ENCODE measurements at regions not wholly inside any gene's neighbourhood (a gene's known extent, or its start where the extent isn't known, plus 50 kb on each side); places are given as distances from the start of the nearest gene placed in this dataset.

DNA sequence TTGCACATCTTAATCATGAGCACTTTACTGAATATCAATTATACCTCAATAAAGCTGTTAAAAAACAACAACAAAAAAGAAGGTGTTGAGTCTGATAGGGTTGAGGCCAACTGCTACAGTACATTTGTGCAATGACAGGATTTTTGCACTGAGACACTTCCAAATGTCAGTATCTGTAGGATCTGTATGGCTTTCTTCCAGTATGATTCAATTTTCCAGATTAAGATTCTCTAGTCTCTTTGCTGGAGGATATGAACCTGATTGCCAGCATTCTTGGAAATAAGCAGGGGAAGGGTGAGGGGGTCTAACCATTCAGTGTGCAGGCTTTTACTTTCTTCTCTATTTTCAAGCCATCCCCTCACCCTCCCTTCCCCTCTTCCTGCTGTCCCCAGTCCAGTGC, 85.1 kb downstream of the SEMA4F start:
- ChIA-PET CTCF (no interaction called here), POLR2A (no interaction called here)
- TF ChIP-seq, protein P1, sequence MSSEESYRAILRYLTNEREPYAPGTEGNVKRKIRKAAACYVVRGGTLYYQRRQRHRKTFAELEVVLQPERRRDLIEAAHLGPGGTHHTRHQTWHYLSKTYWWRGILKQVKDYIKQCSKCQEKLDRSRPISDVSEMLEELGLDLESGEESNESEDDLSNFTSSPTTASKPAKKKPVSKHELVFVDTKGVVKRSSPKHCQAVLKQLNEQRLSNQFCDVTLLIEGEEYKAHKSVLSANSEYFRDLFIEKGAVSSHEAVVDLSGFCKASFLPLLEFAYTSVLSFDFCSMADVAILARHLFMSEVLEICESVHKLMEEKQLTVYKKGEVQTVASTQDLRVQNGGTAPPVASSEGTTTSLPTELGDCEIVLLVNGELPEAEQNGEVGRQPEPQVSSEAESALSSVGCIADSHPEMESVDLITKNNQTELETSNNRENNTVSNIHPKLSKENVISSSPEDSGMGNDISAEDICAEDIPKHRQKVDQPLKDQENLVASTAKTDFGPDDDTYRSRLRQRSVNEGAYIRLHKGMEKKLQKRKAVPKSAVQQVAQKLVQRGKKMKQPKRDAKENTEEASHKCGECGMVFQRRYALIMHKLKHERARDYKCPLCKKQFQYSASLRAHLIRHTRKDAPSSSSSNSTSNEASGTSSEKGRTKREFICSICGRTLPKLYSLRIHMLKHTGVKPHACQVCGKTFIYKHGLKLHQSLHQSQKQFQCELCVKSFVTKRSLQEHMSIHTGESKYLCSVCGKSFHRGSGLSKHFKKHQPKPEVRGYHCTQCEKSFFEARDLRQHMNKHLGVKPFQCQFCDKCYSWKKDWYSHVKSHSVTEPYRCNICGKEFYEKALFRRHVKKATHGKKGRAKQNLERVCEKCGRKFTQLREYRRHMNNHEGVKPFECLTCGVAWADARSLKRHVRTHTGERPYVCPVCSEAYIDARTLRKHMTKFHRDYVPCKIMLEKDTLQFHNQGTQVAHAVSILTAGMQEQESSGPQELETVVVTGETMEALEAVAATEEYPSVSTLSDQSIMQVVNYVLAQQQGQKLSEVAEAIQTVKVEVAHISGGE (tag by site-specific recombination; conservative IDR thresholded peaks at IDR 0.05; ENCODE audit: low read depth): no peak
- TF ChIP-seq, protein P2, sequence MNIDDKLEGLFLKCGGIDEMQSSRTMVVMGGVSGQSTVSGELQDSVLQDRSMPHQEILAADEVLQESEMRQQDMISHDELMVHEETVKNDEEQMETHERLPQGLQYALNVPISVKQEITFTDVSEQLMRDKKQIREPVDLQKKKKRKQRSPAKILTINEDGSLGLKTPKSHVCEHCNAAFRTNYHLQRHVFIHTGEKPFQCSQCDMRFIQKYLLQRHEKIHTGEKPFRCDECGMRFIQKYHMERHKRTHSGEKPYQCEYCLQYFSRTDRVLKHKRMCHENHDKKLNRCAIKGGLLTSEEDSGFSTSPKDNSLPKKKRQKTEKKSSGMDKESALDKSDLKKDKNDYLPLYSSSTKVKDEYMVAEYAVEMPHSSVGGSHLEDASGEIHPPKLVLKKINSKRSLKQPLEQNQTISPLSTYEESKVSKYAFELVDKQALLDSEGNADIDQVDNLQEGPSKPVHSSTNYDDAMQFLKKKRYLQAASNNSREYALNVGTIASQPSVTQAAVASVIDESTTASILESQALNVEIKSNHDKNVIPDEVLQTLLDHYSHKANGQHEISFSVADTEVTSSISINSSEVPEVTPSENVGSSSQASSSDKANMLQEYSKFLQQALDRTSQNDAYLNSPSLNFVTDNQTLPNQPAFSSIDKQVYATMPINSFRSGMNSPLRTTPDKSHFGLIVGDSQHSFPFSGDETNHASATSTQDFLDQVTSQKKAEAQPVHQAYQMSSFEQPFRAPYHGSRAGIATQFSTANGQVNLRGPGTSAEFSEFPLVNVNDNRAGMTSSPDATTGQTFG (tag by site-specific recombination; IDR thresholded peaks at IDR 0.05; ENCODE audit: borderline replicate concordance): no peak
- no peak for TF ChIP-seq ZNF274 (IDR thresholded peaks at IDR 0.05; ENCODE audit: low read length)
- no peak for TF ChIP-seq ZNF274 (tag by site-specific recombination; IDR thresholded peaks at IDR 0.05; ENCODE audit: borderline replicate concordance)
- TF ChIP-seq ZNF48 (tag by site-specific recombination; IDR thresholded peaks at IDR 0.05): no peak
- no peak for TF ChIP-seq ZNF211 (tag by site-specific recombination; IDR thresholded peaks at IDR 0.05; ENCODE audit: low read depth)
- TF ChIP-seq, protein P3, sequence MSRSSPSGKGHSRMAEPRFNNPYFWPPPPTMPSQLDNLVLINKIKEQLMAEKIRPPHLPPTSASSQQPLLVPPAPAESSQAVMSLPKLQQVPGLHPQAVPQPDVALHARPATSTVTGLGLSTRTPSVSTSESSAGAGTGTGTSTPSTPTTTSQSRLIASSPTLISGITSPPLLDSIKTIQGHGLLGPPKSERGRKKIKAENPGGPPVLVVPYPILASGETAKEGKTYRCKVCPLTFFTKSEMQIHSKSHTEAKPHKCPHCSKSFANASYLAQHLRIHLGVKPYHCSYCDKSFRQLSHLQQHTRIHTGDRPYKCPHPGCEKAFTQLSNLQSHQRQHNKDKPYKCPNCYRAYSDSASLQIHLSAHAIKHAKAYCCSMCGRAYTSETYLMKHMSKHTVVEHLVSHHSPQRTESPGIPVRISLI (tag by site-specific recombination; IDR thresholded peaks at IDR 0.05): no peak
- no peak for TF ChIP-seq BCL11A (tag by site-specific recombination; IDR thresholded peaks at IDR 0.05; ENCODE audit: low read depth)
- no peak for TF ChIP-seq ZNF214 (tag by site-specific recombination; IDR thresholded peaks at IDR 0.05; ENCODE audit: borderline replicate concordance)
- no peak for TF ChIP-seq TRIM28 (IDR thresholded peaks at IDR 0.05; ENCODE audit: borderline replicate concordance, low read length)
- TF ChIP-seq, protein P4, sequence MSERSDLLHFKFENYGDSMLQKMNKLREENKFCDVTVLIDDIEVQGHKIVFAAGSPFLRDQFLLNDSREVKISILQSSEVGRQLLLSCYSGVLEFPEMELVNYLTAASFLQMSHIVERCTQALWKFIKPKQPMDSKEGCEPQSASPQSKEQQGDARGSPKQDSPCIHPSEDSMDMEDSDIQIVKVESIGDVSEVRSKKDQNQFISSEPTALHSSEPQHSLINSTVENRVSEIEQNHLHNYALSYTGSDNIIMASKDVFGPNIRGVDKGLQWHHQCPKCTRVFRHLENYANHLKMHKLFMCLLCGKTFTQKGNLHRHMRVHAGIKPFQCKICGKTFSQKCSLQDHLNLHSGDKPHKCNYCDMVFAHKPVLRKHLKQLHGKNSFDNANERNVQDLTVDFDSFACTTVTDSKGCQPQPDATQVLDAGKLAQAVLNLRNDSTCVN (tag by site-specific recombination; optimal IDR thresholded peaks at IDR 0.05): no peak
- TF ChIP-seq, protein P5, sequence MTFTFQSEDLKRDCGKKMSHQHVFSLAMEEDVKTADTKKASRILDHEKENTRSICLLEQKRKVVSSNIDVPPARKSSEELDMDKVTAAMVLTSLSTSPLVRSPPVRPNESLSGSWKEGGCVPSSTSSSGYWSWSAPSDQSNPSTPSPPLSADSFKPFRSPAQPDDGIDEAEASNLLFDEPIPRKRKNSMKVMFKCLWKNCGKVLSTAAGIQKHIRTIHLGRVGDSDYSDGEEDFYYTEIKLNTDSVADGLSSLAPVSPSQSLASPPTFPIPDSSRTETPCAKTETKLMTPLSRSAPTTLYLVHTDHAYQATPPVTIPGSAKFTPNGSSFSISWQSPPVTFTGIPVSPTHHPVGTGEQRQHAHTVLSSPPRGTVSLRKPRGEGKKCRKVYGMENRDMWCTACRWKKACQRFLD (tag by site-specific recombination; IDR thresholded peaks at IDR 0.05): no peak
- no peak for TF ChIP-seq TCF7L2 (IDR thresholded peaks at IDR 0.05; ENCODE audit: borderline replicate concordance, low read depth, low read length)
- TF ChIP-seq ZNF354C (tag by site-specific recombination; IDR thresholded peaks at IDR 0.05; ENCODE audit: borderline replicate concordance, low read depth): no peak
- TF ChIP-seq EGR2 (tag by site-specific recombination; IDR thresholded peaks at IDR 0.05; ENCODE audit: low read depth): no peak
- no peak for TF ChIP-seq ZNF549 (tag by site-specific recombination; IDR thresholded peaks at IDR 0.05)
- TF ChIP-seq ZNF37A (tag by site-specific recombination; IDR thresholded peaks at IDR 0.05): no peak
- no peak for TF ChIP-seq ZNF571 (tag by site-specific recombination; IDR thresholded peaks at IDR 0.05)
- TF ChIP-seq ZNF221 (tag by site-specific recombination; IDR thresholded peaks at IDR 0.05; ENCODE audit: borderline replicate concordance): no peak
- TF ChIP-seq, protein P6, sequence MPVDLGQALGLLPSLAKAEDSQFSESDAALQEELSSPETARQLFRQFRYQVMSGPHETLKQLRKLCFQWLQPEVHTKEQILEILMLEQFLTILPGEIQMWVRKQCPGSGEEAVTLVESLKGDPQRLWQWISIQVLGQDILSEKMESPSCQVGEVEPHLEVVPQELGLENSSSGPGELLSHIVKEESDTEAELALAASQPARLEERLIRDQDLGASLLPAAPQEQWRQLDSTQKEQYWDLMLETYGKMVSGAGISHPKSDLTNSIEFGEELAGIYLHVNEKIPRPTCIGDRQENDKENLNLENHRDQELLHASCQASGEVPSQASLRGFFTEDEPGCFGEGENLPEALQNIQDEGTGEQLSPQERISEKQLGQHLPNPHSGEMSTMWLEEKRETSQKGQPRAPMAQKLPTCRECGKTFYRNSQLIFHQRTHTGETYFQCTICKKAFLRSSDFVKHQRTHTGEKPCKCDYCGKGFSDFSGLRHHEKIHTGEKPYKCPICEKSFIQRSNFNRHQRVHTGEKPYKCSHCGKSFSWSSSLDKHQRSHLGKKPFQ (tag by site-specific recombination; IDR thresholded peaks at IDR 0.05): no peak

More for the DNA sequence above, 85.1 kb downstream of the SEMA4F start:
- H3K27ac ChIP-seq (ENCODE audit: extremely low read depth, low read depth, low read length): no peak overlapping the region
- no peaks in the 10 kb centered on the region for H3K4me1 ChIP-seq (ENCODE audit: control insufficient read depth, insufficient read depth, low read length)
- H3K36me3 ChIP-seq (ENCODE audit: control insufficient read depth in 2 of 2, insufficient read depth in 1 of 2, low read length in 2 of 2): no peaks in the 10 kb centered on the region
- H3K4me3 ChIP-seq (ENCODE audit: low read depth, low read length): no peak overlapping the region
- no peaks in the 10 kb centered on the region for H3K9me3 ChIP-seq (ENCODE audit: control insufficient read depth, insufficient read depth, low read depth, low read length)

All from HEK293 (cell line).